HG02981 (cell line): ENCODE measurements at regions not wholly inside any gene's neighbourhood (a gene's known extent, or its start where the extent isn't known, plus 50 kb on each side); places are given as distances from the start of the nearest gene placed in this dataset.
"Not testable (repeated sequence)": the region's sequence is repeated elsewhere in the genome, so short reads cannot be mapped to it uniquely, and the experiment has no call there.

Source experiments
- ATAC-seq: cut with Tn5 transposase; IDR thresholded peaks from one replicate; pipeline ENCODE4 v1.9.1; 2021; ENCODE audit warnings: mild to moderate bottlenecking, moderate library complexity; ENCODE audit not compliant: unreplicated experiment

DNA sequence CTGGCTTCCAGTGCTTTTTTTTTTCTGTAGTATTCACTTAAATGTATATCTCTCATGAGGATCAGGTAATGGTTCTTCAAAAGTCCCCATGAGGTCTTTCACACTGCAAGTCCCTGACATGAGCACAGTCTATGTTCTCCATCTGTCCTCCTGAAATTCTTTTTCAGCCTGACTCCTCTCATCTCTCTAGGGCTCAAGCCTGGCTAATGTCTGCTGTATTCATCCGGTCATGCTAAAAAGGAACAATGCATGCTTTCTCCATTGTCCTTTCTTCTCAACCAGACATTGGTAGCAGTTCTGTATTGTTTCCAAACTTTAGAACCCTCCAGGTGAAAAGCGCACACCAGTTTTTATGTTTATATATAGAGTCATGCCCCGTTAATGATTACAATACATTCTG lies 368.3 kb upstream of the OLFM3 start:
- ATAC-seq: no peak

DNA sequence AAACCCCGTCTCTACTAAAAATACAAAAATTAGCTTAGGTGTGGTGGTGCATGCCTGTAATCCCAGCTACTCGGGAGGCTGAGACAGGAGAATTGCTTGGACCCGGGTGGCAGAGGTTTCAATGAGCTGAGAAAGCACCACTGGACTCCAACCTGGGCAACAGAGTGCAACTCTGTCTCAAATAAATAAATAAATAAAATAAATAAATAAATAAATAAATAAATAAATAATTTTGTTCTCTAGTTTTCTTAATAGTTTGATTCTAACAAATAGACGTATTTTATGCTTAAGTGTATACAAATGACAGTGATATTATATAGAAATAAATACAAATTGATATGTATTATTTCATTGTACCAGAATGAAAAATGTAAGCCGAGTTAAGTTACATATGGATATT lies 339.9 kb upstream of the OLFM3 start:
- ATAC-seq: no peak

DNA sequence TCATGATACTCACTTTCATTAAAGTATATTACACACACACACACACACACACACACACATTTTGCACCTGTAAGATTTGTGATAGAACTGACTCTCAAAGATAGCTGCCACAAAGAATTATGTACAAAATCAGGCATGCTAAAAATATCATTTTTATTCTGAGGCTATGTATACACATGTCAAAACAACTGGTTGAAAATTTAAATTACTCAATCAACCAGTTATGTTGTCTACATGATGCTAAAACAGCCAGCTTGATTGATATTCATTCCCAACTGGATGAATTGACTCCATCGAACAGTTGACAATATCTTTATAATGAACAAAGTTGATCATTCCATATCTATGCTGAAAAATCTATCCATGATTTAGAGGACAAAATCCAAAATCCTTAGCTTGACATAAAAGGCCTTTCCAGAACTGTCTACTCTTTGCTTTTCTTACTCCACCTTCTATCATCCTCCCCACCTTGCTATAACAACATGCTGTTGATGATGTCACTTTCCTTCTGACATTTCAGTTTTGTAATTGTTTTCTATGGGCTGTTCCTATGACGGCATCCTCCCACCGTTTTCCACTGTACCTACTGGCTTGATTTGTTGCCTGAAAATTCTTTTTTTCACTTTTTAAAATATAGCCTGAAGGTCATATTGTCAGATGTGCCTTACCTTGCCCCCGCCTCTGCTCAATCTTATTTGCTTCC lies 321.5 kb upstream of the OLFM3 start:
- no peak for ATAC-seq

DNA sequence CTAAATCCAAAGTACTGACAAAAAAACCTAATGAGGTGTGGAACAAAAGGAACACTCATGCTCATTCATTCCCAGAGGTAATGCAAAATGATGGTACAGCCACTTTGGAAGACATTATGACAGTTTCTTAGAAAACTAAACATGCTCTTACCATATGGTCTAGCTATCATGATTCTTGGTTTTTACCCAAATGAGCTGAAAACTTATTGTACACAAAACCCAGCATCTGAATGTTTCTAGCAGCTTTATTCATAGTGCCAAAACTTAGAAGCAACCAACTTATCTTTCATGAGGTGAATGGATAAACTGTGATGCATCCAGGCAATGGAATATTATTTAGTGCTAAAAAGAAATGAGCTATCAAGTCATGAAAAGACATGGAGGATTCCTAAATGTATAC lies 318.4 kb upstream of the OLFM3 start:
- no peak for ATAC-seq

DNA sequence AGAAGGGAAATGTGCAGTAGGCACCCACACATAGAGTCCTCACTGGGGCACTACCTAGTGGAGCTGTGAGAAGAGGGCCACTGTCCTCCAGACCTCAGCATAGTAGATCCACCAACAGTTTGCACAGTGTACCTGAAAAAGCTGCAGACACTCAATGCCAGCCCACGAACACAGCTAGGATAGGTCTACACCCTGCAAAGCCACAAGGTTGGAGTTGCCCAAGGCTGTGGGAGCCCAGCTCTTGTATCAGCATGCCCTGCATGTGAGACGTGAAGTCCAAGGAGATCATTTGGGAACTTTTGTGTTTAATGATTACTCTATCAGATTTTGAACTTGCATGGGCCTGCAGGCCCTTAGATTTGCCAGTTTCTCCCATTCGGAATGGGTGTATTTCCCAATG lies 299.4 kb upstream of the OLFM3 start:
- ATAC-seq: no peak

DNA sequence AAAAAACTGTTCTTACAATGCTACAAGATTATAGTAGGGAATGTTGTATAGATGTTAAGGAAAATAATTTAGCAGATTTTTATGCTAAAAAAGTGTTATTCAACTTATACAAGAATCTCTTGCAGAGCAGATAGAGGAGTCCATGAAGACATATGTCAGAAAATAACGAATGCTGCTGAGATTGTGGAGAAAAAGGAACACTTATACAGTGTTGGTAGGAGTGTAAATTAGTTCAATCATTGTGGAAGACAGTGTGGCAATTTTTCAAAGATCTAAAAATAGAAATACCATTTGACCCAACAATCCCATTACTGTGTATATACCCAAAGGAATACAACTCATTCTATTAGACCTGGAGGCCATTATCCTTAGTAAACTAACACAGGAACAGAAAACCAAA lies 286.2 kb upstream of the OLFM3 start:
- no peak for ATAC-seq

DNA sequence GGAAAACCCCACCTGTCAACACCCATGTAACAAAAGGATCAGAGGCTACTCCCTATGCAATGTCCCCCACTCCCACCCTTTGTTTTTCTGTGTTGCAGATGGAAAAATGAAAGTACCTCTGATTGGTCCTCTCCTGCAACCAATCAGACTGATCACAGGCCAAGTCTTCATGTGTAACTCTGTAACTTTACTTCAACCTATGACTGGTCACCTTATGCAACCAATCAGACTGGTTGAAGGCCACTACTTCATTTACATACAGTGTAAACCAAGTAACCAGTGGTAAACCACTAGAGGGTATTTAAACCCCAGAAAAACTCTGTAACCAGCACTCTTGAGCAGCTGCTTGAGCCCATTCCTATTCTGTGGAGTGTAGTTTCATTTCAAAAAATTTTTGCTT lies 266.3 kb upstream of the OLFM3 start:
- ATAC-seq: no peak

DNA sequence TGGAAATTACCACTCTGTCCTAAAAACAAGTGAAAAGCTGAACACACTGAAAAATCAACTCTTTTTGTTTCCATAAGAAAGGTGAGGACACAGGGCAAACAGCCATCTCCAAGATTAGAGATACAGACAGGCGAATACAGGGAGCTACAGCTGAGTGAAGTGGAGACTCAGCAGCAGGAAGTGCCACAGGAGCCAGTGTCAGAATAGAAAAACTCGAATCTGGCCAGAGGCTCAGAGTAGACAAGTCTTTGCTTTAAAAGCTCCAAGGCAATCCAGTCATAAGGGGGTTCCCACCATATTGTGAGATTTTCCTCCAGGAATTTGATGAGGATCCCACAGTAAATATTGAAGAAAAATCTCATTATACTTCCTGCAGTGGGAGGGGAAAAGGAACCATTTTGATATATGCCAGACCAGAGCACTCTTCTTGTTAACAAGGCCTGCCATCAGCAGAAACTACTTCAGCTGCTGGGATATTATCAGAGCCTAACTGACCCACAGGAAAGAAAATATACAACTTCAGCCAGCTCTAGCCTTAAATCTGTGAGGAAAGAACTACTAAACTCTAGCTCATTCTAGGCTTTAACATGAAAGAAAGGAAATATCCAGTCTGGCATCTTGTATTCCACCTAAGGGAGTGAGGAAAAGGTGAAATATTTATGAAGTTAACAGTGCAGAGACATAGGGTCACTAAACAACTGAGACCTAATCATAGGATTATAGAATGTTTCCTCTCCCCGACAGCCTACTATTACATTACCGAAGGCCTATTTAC lies 256.2 kb upstream of the OLFM3 start:
- ATAC-seq: no peak

DNA sequence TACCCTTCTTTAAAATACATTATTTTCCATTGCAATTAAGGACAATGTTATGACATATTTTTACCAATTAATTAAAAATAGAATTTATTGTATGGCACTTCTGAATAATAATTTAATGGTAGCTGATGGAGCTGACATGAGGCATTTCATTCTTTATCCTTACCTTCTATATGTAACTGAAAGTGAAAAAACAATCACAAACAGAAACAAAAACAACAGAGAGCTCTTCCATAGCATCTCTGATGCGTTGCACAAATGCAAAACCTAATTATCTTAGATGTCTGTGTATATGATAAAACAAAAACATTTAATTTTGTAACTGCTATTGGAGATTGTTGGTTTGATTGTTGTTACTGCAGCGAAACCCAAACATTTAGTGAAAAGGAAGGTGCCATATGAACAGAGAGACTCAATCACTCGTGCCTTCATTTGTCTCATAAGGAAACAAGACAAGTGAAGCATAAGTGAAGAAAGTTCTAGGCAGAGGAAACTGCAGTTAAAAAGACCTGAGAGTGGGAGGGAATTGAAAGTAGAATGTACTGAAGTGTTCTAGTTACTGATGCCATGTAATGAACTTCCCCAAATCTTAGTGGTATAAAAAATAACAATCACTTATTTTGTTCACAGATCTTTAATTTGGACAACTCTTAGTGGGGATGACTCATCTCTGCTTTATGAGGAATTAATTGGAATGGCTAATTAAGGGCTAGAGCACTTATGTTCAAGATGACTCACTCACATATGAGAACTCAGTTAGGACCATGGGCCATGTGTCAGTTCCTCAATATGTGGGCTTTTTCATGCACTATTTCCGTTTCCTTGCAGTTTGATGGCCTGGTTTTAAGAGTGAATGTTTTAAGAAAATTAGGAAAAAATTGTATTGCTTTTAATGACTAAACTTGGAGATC lies 245.0 kb upstream of the OLFM3 start:
- peak; percentile 66 for ATAC-seq

DNA sequence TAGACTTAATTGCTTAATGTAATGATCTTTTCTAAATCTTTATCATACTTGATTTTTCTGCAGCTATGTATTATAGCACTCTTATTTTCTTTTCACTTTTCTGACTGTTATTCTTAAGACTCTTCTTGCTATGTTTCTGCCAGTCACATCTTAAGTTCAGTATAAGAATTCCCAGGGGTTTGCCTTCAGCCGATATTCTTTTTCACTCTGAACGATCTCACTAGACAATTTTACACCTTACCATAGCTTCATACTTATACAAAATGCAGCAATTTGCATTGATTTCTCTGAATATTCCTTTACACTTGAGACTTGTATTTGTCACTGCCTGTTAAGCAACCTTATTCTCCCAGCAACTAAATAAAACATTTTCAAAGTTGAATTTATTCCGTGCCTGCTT lies 242.5 kb upstream of the OLFM3 start:
- no peak for ATAC-seq

DNA sequence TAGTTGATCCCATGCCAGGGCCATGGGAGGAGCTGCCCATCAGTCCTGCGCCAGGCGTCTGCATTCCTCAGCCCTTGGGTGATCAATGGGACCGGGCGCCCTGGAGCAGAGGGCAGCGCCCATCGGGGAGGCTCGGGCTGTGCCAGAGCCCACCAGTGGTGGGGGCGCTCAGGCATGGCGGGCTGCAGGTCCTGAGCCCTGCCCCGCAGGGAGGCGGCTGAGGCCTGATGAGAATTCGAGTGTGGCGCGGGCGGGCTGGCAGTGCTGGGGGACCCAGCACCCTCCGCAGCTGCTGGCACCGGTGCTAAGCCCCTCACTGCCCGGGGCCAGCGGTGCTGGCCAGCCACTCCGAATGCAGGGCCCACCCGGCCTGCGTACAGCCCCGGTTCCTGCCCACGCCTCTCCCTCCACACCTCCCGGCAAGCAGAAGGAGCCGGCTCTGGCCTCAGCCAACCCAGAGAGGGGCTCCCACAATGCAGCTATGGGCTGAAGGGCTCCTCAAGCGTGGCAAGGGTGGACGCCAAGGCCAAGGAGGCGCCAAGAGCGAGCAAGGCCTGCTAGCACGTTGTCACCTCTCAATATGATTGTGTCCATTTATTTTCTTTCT lies 238.1 kb upstream of the OLFM3 start:
- ATAC-seq: no peak

DNA sequence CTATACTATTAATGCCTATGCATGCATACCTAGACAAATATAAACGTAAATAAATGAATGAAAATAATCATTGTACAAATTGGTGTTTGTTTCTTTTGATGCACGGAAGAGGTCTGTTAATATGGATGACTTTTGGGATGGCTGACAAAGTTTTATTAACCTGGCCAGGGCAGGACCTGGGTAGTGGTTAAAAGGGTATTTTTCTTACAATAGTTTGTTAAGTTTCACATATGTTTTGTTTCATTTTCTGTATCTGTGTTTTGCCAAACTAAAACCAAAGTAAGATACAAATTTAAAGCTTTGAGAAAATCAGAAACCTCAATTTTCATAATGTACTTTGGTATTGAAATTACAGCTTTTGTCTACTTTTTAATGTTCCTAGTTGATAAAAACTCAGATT lies 222.7 kb upstream of the OLFM3 start:
- ATAC-seq: peak; percentile 65

DNA sequence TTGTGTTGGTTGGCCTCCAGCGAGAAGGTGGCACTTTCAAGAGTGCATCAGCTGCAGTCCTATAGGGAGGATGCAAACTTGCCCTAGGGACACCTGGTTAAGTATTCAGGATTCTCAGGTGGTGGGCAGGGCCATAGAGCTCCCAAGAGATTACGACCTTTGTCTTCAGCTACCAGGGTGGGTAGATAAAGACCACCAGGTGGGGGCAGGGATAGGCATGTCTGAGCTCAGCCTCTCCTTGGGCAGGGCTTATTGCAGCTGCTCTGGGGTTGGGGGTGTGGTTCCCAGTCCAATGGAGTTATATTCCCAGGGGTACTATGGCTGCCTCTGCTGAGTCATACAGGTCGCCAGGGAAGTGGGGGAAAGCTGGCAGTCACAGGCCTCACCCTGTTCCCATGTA lies 214.2 kb upstream of the OLFM3 start:
- ATAC-seq: not testable (repeated sequence)

DNA sequence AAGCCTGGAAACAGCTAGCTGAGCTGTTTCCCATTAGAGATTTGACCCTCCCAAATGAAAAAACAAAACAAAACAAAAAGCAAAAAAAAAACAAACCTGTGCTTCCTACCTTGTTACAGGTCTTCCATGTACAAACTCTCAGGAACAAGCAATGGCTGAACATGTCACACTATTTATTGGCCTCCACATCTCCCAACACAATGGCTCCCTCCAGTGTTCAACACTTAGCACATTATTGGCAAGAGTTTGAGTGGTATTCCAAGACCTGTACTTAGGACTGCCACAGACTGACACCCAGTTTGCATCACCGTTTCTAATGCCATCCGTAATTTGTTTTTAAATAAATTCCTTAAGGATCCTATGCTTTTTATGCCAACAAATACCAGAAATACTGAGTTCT lies 195.0 kb upstream of the OLFM3 start:
- no peak for ATAC-seq

DNA sequence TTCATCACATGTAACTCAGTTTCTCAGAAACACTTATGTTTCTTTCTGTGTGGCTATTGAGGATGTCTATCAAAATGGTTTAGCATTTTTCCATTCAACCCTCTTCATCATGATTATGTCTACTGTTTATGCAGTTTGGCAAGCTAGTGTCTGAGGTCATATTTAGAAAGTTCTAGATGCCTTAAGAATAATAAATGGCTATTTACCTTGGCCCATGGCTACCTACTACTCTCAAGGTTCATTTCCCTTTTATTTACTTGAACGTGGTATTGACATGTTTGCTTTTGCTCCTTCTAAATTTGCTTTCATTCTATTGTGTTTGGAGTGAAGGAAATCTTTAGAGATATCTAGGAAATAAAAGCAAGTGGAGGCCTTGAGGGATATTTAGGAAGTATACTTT lies 193.7 kb upstream of the OLFM3 start:
- ATAC-seq: no peak

DNA sequence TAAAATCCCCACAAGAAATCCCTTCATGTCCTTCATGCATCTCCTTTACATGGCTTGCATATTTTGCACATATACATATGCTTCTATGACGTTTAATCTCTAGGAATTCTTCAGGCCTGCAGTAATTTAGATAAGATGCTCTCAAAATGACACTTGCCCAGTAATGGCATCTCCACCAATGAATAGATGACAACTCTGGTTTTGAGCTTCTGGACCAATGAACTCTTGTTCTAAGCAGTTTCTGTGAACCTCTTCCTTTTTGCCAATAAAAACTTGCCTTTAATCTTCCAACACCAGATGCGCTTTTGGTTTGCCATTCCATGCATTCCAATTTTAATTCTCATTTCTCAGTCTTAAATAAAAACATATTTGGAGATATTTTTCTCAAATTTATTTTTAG lies 189.8 kb upstream of the OLFM3 start:
- no peak for ATAC-seq

DNA sequence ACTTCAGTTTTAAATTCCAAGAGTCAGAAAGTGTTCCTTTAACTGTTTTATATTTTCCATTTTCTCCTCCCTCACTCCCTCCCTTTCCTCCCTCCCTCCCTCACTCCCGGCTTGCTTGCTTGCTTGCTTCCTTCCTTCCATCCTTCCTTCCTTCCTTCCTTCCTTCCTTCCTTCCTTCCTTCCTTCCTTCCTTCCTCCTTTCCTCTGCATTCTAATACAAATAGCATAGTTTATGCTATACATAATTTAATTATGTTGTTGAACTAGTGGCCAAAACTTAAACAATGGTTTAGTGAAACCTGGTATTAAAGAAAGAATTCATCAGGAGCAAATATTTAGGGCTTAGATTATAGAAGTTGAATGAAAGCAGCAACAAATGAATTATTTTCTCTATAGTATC lies 188.5 kb upstream of the OLFM3 start:
- no peak for ATAC-seq

DNA sequence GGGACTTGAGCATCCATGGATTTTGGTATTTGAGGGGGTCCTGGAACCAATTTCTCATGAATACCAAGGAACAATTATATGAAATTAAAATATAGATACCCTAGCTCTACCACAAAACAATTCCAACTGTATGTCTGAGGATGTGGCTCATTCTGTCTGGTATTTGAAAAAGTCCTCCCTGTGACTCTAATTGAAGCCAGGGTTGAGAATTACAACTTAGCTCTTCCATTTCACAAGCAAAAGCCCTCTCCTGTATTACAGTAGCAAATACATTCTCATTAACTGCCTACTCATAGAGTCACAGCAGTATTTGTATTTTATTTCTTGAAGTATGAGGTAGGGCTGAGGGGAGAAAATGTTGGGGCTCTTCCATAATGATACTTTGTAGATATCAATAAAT lies 187.8 kb upstream of the OLFM3 start:
- ATAC-seq: no peak

DNA sequence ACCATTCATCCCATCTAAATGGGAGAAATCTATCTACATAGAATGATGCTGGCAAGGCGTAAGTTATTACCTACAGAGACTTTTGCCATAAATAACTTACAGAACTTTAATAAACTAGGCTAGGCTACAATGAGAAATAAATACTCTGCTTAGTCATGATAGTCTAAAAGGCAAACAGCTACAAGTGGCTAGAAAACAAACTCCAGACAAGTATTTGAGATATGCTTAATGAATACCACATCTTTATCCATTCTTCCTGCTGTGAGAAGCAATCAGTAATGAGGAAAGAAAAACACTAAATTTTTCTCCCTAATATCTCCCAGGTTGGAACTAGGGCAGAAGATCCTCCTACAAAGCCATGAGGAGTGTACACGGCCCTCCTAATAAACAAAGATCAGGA lies 187.0 kb upstream of the OLFM3 start:
- no peak for ATAC-seq

DNA sequence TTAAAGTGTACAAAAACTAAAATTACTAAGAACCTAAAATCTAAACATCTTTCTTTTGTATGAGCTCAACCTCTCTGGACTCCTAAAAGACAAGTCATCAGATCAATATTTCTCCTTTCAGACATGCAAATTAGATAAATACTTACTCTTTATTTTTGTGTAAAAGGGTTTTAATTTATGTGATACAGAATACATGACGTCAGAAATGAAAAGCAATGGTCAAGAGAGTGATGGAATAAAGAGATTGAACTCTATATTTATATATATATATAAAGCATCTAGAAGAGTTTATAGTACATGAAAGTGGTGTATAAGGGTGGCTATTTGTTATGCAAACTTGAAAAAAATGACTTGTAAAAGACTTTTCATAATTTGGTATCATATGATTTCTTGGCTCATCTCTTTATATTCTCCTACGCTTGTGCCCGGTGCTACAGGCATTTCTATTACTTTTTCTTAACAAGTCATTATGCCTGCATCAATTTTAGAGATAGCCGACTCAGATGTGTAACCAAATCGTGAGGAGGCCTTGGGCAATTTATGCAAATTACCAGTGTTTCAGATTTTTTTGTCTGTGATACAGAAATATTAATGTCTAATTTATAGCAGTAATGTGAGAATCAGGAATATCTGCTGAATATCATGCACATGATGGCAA lies 186.0 kb upstream of the OLFM3 start:
- ATAC-seq: no peak

DNA sequence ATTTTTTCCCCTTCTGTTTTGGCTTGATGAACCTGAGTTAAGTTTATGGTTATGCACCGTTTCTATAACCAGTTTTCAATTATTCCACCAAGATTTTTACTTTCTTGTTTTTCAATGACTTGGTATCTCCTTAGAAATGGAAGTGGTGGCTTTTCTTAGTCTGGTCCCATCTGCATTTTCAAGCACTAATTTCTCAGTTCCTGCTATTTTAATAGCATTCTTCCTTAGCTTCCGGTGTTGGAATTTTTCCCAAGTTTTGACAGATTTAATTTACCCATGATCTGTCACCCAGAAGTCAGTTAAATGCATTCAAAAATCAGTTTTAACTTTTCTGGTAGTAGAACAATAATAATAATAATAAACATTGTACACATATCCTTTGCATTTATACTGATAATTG lies 184.6 kb upstream of the OLFM3 start:
- ATAC-seq: no peak
